ENCODE measurements at regions not wholly inside any gene's neighbourhood (a gene's known extent, or its start where the extent isn't known, plus 50 kb on each side); places are given as distances from the start of the nearest gene placed in this dataset.

DNA sequence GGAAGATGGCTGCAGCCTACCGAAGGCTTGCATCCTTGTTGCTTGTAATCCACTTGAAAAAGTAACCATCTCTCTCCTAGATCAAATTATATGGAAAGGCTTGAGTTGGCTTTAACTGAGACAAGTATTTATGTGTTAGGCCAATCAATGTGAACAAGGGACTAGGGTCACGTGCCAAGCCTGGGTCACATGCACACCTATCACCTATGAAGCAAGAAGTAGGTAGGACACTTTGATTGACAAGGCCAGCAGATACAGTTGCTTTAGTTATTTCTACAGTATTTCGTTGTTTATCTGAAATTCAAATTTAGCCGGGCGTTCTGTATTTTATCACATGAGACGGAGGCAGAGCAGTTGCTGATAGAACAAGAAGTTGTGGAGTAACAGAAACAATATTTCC, 212.3 kb upstream of the OTX2 start:
- H3K4me3 ChIP-seq (replicated peaks; ENCODE audit: low read depth, low read length) = no peak overlapping the region
- no peaks in the 10 kb centered on the region; the same call in 1 of the 2 replicates for H3K27me3 ChIP-seq (replicated peaks; ENCODE audit: control insufficient read depth, insufficient read depth, low read length)
- TF ChIP-seq, protein P1, sequence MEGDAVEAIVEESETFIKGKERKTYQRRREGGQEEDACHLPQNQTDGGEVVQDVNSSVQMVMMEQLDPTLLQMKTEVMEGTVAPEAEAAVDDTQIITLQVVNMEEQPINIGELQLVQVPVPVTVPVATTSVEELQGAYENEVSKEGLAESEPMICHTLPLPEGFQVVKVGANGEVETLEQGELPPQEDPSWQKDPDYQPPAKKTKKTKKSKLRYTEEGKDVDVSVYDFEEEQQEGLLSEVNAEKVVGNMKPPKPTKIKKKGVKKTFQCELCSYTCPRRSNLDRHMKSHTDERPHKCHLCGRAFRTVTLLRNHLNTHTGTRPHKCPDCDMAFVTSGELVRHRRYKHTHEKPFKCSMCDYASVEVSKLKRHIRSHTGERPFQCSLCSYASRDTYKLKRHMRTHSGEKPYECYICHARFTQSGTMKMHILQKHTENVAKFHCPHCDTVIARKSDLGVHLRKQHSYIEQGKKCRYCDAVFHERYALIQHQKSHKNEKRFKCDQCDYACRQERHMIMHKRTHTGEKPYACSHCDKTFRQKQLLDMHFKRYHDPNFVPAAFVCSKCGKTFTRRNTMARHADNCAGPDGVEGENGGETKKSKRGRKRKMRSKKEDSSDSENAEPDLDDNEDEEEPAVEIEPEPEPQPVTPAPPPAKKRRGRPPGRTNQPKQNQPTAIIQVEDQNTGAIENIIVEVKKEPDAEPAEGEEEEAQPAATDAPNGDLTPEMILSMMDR (IDR thresholded peaks at IDR 0.05; ENCODE audit: insufficient read depth, low read length, poor library complexity, severe bottlenecking) = no peak
- H3K36me3 ChIP-seq (ENCODE audit: control insufficient read depth, insufficient read depth, low read length) = no peaks in the 10 kb centered on the region
- no peak for DNase-seq (ENCODE audit: extremely low read depth, insufficient read length)

GRCh38 chr14:57018065-57018464, 207.8 kb upstream of the OTX2 start:
- Histone ChIP-seq H3K4me3 (replicated peaks; ENCODE audit: low read depth, low read length) (no peak overlapping the region), H3K36me3 (ENCODE audit: control insufficient read depth, insufficient read depth, low read length) (no peaks in the 10 kb centered on the region), H3K27me3 (replicated peaks; ENCODE audit: control insufficient read depth, insufficient read depth, low read length) (no peaks in the 10 kb centered on the region; the same call in 1 of the 2 replicates)
- no peak for DNase-seq (ENCODE audit: extremely low read depth, insufficient read length)
- TF ChIP-seq, protein P1 (IDR thresholded peaks at IDR 0.05; ENCODE audit: insufficient read depth, low read length, poor library complexity, severe bottlenecking) = no peak

- H3K36me3 ChIP-seq (ENCODE audit: control insufficient read depth, insufficient read depth, low read length) = no peaks in the 10 kb centered on the region
- no peak for DNase-seq (ENCODE audit: extremely low read depth, insufficient read length)
- TF ChIP-seq, protein P1 (IDR thresholded peaks at IDR 0.05; ENCODE audit: insufficient read depth, low read length, poor library complexity, severe bottlenecking) = no peak
Observed at GRCh38 chr14:57013987-57014386, 203.7 kb upstream of the OTX2 start.

GRCh38 chr14:57009585-57010515, 199.6 kb upstream of the OTX2 start:
- Histone ChIP-seq H3K4me3 (replicated peaks; ENCODE audit: low read depth, low read length) (no peak overlapping the region), H3K27me3 (replicated peaks; ENCODE audit: control insufficient read depth, insufficient read depth, low read length) (no peaks in the 10 kb centered on the region), H3K36me3 (ENCODE audit: control insufficient read depth, insufficient read depth, low read length) (no peaks in the 10 kb centered on the region)
- DNase-seq (ENCODE audit: extremely low read depth, insufficient read length) = no peak
- TF ChIP-seq, protein P1 (IDR thresholded peaks at IDR 0.05; ENCODE audit: insufficient read depth, low read length, poor library complexity, severe bottlenecking) = no peak

More at GRCh38 chr14:57013987-57014386, 203.7 kb upstream of the OTX2 start:
- no peak overlapping the region for H3K4me3 ChIP-seq (replicated peaks; ENCODE audit: low read depth, low read length)
- H3K27me3 ChIP-seq (replicated peaks; ENCODE audit: control insufficient read depth, insufficient read depth, low read length) = no peaks in the 10 kb centered on the region

GRCh38 chr14:57008534-57008933, 198.3 kb upstream of the OTX2 start:
- H3K4me3 ChIP-seq (replicated peaks; ENCODE audit: low read depth, low read length) = no peak overlapping the region
- DNase-seq (ENCODE audit: extremely low read depth, insufficient read length) = no peak
- TF ChIP-seq, protein P1 (IDR thresholded peaks at IDR 0.05; ENCODE audit: insufficient read depth, low read length, poor library complexity, severe bottlenecking) = no peak

More at GRCh38 chr14:57008534-57008933, 198.3 kb upstream of the OTX2 start:
- Histone ChIP-seq H3K36me3 (ENCODE audit: control insufficient read depth, insufficient read depth, low read length) (no peaks in the 10 kb centered on the region), H3K27me3 (replicated peaks; ENCODE audit: control insufficient read depth, insufficient read depth, low read length) (no peaks in the 10 kb centered on the region)

Measured in GM06990 (cell line).